ENCODE measurements at regions not wholly inside any gene's neighbourhood (a gene's known extent, or its start where the extent isn't known, plus 50 kb on each side); places are given as distances from the start of the nearest gene placed in this dataset.

DNA sequence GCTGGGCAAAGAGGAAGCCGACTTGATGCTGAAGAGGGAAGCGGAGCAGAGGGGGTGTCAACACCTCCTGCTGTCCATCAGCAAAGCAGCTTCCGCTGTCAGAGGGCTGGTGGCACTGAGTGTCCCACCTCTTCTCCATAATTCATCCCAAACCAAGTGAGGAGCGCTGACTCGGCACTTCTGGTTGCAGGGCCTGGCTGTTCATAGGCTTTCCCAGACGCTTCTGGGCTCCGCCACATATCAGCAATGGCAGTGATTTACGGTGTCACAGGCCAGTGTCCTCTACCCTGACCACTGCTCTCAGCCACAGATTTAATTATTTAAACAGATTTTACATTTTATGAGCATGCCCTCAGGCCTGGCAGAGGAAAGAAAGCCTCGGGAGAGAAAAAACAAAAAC is 70.1 kb upstream of the TENM4 start:
- TF ChIP-seq POLR2AphosphoS5 (IDR thresholded peaks at IDR 0.05; ENCODE audit: low read depth, low read length) (no peak), POLR2A (IDR thresholded peaks at IDR 0.05; ENCODE audit: low read depth, low read length) (no peak), TAF1 (IDR thresholded peaks at IDR 0.05; ENCODE audit: borderline replicate concordance, low read depth, low read length) (no peak)

Measured in GM12892 (cell line).